NCI-H2029 treated with DMSO at 0.1 percent for 48 hours (cell line): ENCODE measurements at regions not wholly inside any gene's neighbourhood (a gene's known extent, or its start where the extent isn't known, plus 50 kb on each side); places are given as distances from the start of the nearest gene placed in this dataset.

Experiments
- DNase-seq: peaks from one replicate; lab custom pipeline; 2025; lab: John Stamatoyannopoulos, UW

GRCh38 chr3:118809696-118810498, 224.7 kb downstream of the IGSF11 start:
- DNase-seq, result no peak

- no peak for DNase-seq
These were observed 224.1 kb downstream of the IGSF11 start for GRCh38 chr3:118810499-118811035.

DNA sequence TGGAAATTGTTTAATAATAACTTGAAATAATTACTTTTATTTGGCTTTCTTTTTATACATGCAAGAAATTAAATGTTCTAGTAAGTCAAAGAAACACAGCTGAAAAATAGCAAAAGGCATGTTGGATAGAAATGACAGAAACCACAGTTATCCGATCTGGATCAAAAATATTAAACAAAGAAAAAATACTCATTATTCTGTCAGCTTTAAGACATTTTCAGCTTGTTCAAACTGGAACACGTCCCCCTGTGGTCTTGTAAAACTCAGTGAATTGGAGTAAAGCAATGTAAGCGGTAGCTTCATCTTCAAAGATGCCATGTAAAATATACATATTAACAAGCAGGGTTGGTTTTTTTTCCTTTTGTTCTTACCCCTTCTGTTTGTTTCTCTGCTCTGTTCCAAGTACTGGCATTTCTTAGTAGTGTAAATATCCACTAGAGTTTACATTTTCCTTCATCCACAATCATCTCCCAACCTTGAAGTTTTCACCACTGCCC, 223.4 kb downstream of the IGSF11 start:
- no peak for DNase-seq

GRCh38 chr3:118813472-118813871, 221.2 kb downstream of the IGSF11 start:
- no peak for DNase-seq

- DNase-seq, result peak; percentile 87
These were observed 216.9 kb downstream of the IGSF11 start for GRCh38 chr3:118817748-118818165.

DNA sequence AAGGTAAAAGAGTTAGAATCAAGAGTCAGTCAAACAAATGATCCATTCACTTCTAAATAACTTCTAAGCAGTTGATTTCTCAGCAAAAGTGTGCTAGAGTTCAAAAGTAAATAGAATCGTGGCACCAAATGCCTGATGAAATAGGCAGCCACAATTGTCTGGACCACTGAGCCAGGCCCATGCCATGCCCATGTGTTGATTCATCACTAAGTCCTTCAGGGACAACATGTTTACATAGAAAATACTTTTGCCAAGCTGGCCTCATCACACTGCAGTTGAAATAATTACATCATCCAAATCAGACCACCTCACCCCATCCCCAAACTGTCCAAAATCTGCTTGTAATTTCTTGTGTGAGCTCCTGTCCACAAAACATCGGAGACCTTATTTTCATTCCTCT, 216.3 kb downstream of the IGSF11 start:
- DNase-seq, result no peak

GRCh38 chr3:118823626-118824025, 211.0 kb downstream of the IGSF11 start:
- DNase-seq, result no peak

DNA sequence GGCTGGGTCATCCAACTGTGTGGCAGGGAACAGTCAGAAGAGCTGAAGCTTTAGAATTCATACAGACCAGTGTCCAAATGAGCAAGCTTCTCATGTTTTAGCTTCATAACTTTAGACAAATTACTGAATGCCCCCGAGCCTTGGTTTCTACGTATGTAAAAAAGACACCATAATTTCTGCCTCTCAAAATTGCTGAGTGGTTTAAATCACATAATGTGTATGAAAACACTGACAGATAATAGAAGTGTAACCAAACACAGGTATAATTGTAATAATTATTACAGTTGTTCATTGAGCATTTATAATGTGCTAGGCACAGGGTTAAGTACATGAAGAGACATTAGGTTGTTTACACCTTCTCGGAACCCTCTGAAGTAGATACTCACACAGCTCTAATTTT, 207.2 kb downstream of the IGSF11 start:
- DNase-seq, result no peak

- DNase-seq, result no peak
These were observed 206.3 kb downstream of the IGSF11 start for GRCh38 chr3:118828351-118828750.

DNA sequence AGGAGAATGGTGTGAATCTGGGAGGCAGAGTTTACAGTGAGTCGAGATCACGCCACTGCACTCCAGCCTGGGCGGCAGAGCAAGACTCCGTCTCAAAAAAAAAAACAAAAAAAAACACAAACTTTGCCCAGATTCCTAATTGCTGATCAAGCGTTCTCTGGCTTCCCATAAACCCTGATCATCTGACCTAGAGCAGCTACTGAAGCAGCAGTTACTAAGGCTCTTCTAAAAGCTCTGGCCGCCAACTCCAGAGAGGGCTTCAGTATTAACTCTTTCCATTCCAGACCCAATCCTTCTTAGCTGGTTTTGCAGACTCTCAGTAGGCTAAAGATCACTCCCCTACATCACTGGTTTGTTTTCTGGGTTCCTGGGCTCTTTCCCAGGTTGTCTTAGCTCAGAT, 201.6 kb downstream of the IGSF11 start:
- DNase-seq, result no peak

DNA sequence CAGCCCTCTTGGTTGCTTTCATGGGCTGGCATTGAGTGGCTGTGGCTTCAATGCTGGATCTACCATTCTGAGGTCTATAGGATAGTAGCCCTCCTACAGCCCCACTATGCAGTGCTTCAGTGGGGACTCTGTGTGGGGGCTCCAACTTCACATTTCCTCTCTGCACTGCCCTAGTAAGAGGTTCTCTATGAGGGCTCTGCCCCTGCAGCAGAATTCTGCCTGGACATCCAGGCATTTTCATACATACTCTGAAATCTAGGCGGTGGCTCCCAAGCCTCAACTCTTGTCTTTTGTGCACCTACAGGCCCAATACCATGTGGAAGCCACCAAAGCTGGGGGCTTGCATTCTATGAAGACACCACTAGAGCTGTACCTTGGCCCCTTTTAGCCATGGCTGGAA, 195.8 kb downstream of the IGSF11 start:
- DNase-seq, result no peak

- no peak for DNase-seq
These were observed 192.3 kb downstream of the IGSF11 start for GRCh38 chr3:118842147-118842863.

DNA sequence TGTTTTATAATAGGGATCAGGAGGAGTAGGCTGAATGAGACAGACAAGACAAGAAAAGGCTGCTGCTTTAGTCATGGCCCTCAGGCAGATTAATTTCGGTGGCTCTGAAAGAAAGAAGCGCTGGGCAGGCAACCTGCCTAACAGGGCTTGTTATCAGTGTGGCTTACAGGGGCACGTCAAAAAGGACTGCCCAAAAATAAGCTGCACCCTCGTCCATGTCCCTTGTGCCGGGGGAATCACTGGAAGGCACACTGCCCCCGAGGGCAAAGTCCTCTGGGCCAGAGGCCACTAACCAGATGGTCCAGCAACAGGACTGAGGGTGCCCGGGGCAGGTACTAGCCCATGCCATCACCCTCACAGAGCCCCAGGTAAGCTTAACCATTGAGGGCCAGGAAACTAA, 188.5 kb downstream of the IGSF11 start:
- DNase-seq, result no peak
